ENCODE measurements at regions not wholly inside any gene's neighbourhood (a gene's known extent, or its start where the extent isn't known, plus 50 kb on each side); places are given as distances from the start of the nearest gene placed in this dataset.

DNA sequence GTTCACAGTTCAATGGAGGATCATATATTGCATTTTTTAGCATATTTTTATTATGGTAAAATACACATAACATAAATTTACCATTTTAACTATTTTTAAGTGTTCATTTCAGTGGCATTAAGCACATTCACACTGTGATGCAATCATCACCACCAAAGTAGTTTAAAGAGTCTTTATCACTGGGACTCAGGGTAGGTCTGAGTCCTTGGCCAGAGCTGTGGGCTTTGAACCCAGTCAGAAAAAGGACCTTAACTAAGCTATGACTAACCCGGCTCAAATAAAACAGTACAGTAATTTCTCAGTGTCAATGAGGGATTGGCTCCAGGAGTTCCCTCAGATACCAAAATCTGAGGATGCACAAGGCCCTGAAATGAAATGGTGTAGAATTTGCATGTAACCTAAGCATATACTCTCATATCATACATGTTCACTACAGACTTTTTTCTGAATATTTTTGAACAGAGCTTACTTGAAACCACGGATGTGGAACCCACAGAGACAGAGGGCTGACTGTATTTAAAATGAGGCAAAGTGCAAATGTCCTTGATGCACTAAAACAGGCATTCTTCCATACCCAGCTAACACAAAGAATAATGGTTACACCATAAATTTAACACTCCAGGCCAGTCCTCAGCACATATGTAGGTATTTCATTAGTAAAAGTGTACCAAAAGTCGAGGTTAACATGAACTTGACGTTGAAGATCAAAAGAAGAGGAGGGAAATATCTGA, 246.2 kb downstream of the LNPK start:
- H3K36me3 ChIP-seq = no peaks in the 10 kb centered on the region
- H3K9me3 ChIP-seq = no peaks in the 10 kb centered on the region
- no peaks in the 10 kb centered on the region for H3K27me3 ChIP-seq
- TF ChIP-seq POLR2AphosphoS5 (IDR thresholded peaks at IDR 0.05) (no peak), CTCF (IDR thresholded peaks at IDR 0.05) (no peak), EP300 (IDR thresholded peaks at IDR 0.05) (no peak), POLR2A (IDR thresholded peaks at IDR 0.05; ENCODE audit: low read depth) (no peak)
- no peak overlapping the region for H3K27ac ChIP-seq (replicated peaks in 1 of 4)
- 51% methylated on average over 4 of the region's 4 CpGs for WGBS
- intact Hi-C loops (cut with DNase I) = no loop called here
- H3K4me3 ChIP-seq = no peak overlapping the region
- H3K4me1 ChIP-seq = no peaks in the 10 kb centered on the region
- no peak for DNase-seq (ENCODE audit: extremely low spot score)

GRCh38 chr2:175755169-175755568, 246.9 kb downstream of the LNPK start:
- no peak for DNase-seq (ENCODE audit: extremely low spot score)
- no peak overlapping the region for H3K27ac ChIP-seq (replicated peaks in 1 of 4)
- H3K27me3 ChIP-seq = no peaks in the 10 kb centered on the region
- no peaks in the 10 kb centered on the region for H3K9me3 ChIP-seq
- no peaks in the 10 kb centered on the region for H3K4me1 ChIP-seq
- intact Hi-C loops (cut with DNase I) = no loop called here
- H3K36me3 ChIP-seq = no peaks in the 10 kb centered on the region
- no peak overlapping the region for H3K4me3 ChIP-seq
- TF ChIP-seq POLR2A (IDR thresholded peaks at IDR 0.05; ENCODE audit: low read depth) = no peak

GRCh38 chr2:175750195-175750594, 251.9 kb downstream of the LNPK start:
- DNase-seq (ENCODE audit: extremely low spot score) = no peak
- Histone ChIP-seq H3K27me3 (no peaks in the 10 kb centered on the region), H3K9me3 (no peaks in the 10 kb centered on the region), H3K36me3 (no peaks in the 10 kb centered on the region), H3K4me3 (no peak overlapping the region), H3K27ac (replicated peaks in 1 of 4) (no peak overlapping the region), H3K4me1 (no peaks in the 10 kb centered on the region)
- no peak for TF ChIP-seq EP300 (IDR thresholded peaks at IDR 0.05)
- no peak for TF ChIP-seq POLR2AphosphoS5 (IDR thresholded peaks at IDR 0.05)
- TF ChIP-seq POLR2A (IDR thresholded peaks at IDR 0.05; ENCODE audit: low read depth) = no peak
- no peak for TF ChIP-seq CTCF (IDR thresholded peaks at IDR 0.05)
- intact Hi-C loops (cut with DNase I) = no loop called here
- WGBS = 75% methylated on average over 4 of the region's 4 CpGs

DNA sequence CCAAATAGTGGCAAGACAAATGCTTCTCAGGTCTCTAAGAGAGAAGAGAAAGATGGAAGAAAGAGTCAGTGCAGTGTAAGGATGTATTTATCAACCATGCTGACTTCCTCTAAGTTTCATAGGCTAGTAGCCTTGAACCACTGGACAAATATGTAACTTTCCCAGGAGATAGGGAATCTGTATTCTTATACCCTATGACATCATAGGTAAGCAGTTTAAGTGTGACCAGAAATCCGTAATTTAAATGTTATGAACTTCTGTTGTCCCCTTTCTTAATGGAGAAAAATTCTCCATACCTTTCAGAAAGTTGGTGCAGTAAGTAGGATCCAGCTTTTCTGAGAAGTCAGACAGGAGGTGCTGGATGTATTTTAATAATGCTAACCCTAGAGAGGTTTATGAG, 256.2 kb downstream of the LNPK start:
- no peaks in the 10 kb centered on the region for H3K27me3 ChIP-seq
- H3K27ac ChIP-seq (replicated peaks in 1 of 4) = no peak overlapping the region
- WGBS = 0% methylated on average over 1 of the region's 1 CpG
- no peak overlapping the region for H3K4me3 ChIP-seq
- no peaks in the 10 kb centered on the region for H3K9me3 ChIP-seq
- intact Hi-C loops (cut with DNase I) = no loop called here
- DNase-seq (ENCODE audit: extremely low spot score) = no peak
- no peaks in the 10 kb centered on the region for H3K4me1 ChIP-seq
- no peaks in the 10 kb centered on the region for H3K36me3 ChIP-seq
- TF ChIP-seq EP300 (IDR thresholded peaks at IDR 0.05) (no peak), CTCF (IDR thresholded peaks at IDR 0.05) (no peak), POLR2A (IDR thresholded peaks at IDR 0.05; ENCODE audit: low read depth) (no peak), POLR2AphosphoS5 (IDR thresholded peaks at IDR 0.05) (no peak)

GRCh38 chr2:175744000-175744399, 258.1 kb downstream of the LNPK start:
- Histone ChIP-seq H3K4me3 (no peak overlapping the region), H3K9me3 (no peaks in the 10 kb centered on the region), H3K4me1 (no peaks in the 10 kb centered on the region), H3K27me3 (no peaks in the 10 kb centered on the region), H3K27ac (replicated peaks in 1 of 4) (no peak overlapping the region), H3K36me3 (no peaks in the 10 kb centered on the region)
- TF ChIP-seq POLR2A (IDR thresholded peaks at IDR 0.05; ENCODE audit: low read depth) (no peak), EP300 (IDR thresholded peaks at IDR 0.05) (no peak), CTCF (IDR thresholded peaks at IDR 0.05) (no peak), POLR2AphosphoS5 (IDR thresholded peaks at IDR 0.05) (no peak)
- 54% methylated on average over 8 of the region's 8 CpGs for WGBS
- intact Hi-C loops (cut with DNase I) = no loop called here
- DNase-seq (ENCODE audit: extremely low spot score) = no peak

Data from esophagus muscularis mucosa (tissue), 4 donors.